ENCODE measurements at regions not wholly inside any gene's neighbourhood (a gene's known extent, or its start where the extent isn't known, plus 50 kb on each side); places are given as distances from the start of the nearest gene placed in this dataset.

GRCh38 chr3:113150250-113150649 is 61.1 kb upstream of the BOC start:
- TF ChIP-seq CTCF (optimal IDR thresholded peaks at IDR 0.05 in 1 of 3, IDR thresholded peaks at IDR 0.05 in 1 of 3, conservative IDR thresholded peaks at IDR 0.05 in 1 of 3; ENCODE audit: extremely low read depth in 1 of 3, insufficient read depth in 2 of 3, low read length in 3 of 3), result no peak
- Histone ChIP-seq H3K9ac (ENCODE audit: control insufficient read depth, extremely low read depth, insufficient read depth, low read length) (no peak overlapping the region), H4K20me1 (ENCODE audit: control insufficient read depth, extremely low read depth, insufficient read depth, low read length) (no peaks in the 10 kb centered on the region), H3K4me2 (ENCODE audit: control insufficient read depth, extremely low read depth, insufficient read depth, low read depth, low read length) (no peak overlapping the region), H2AFZ (ENCODE audit: control insufficient read depth, low read length) (no peak overlapping the region), H3K27me3 (ENCODE audit: control insufficient read depth, extremely low read depth, insufficient read depth, low read length) (no peaks in the 10 kb centered on the region), H3K9me1 (ENCODE audit: control insufficient read depth, extremely low read depth, insufficient read depth, low read length) (no peaks in the 10 kb centered on the region), H3K36me3 (ENCODE audit: control insufficient read depth in 2 of 2, extremely low read depth in 1 of 2, insufficient read depth in 2 of 2, low read length in 2 of 2) (no peaks in the 10 kb centered on the region), H3K4me1 (ENCODE audit: control insufficient read depth, extremely low read depth, insufficient read depth, low read length) (peaks cover 16% of the 10 kb centered on the region), H3K27ac (ENCODE audit: control insufficient read depth, insufficient read depth, low read length) (no peak overlapping the region), H3K9me3 (ENCODE audit: control insufficient read depth, low read depth, low read length) (no peaks in the 10 kb centered on the region), H3K79me2 (ENCODE audit: control insufficient read depth, insufficient read depth, low read length) (no peaks in the 10 kb centered on the region), H3K4me3 (ENCODE audit: control insufficient read depth in 2 of 3, extremely low read depth in 1 of 3, insufficient read depth in 2 of 3, low read depth in 1 of 3, low read length in 3 of 3) (no peak overlapping the region)
- dilution Hi-C loops (cut with MboI; ENCODE audit: extremely low pct_ligation_motif_present, low sequenced_read_pairs), result no loop called here
- DNase-seq (ENCODE audit: low read depth, low spot score), result no peak
- FAIRE-seq, result no peak

DNA sequence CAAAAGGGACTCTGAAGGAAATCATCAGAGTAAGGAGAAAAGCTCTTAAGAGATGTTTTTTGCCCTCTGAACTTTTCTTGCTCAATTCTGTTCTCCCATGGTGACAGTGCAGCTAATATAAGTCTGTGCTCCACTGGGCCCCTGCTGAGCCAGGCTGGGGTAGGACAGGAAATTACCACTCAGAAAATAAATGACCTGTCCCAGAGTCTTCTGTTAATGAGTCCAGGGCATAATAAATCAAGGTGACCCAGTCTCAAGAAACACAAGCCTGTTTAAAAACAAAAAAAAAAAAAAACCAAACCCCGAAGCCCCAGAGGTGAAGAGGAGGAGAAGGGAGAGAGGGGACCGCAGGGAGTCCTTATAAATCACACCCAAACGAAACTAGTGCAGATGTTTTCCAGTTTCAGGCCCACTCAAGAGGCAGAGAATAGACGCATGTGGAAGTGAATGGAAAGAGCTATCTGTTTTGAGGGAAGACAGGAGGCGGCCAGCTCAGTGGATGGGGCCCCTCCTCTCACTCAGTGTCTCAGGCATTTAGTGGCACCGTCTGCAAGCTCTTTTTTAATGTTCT is 59.8 kb upstream of the BOC start:
- DNase-seq (ENCODE audit: low read depth, low spot score) (no peak), FAIRE-seq (no peak)
- Histone ChIP-seq H2AFZ (ENCODE audit: control insufficient read depth, low read length) (no peak overlapping the region), H3K9me1 (ENCODE audit: control insufficient read depth, extremely low read depth, insufficient read depth, low read length) (no peaks in the 10 kb centered on the region), H3K4me2 (ENCODE audit: control insufficient read depth, extremely low read depth, insufficient read depth, low read depth, low read length) (no peak overlapping the region), H4K20me1 (ENCODE audit: control insufficient read depth, extremely low read depth, insufficient read depth, low read length) (no peaks in the 10 kb centered on the region), H3K4me1 (ENCODE audit: control insufficient read depth, extremely low read depth, insufficient read depth, low read length) (peaks cover 16% of the 10 kb centered on the region), H3K27me3 (ENCODE audit: control insufficient read depth, extremely low read depth, insufficient read depth, low read length) (no peaks in the 10 kb centered on the region), H3K4me3 (ENCODE audit: control insufficient read depth in 2 of 3, extremely low read depth in 1 of 3, insufficient read depth in 2 of 3, low read depth in 1 of 3, low read length in 3 of 3) (no peak overlapping the region), H3K9ac (ENCODE audit: control insufficient read depth, extremely low read depth, insufficient read depth, low read length) (no peak overlapping the region), H3K9me3 (ENCODE audit: control insufficient read depth, low read depth, low read length) (no peaks in the 10 kb centered on the region), H3K79me2 (ENCODE audit: control insufficient read depth, insufficient read depth, low read length) (no peaks in the 10 kb centered on the region), H3K27ac (ENCODE audit: control insufficient read depth, insufficient read depth, low read length) (no peak overlapping the region), H3K36me3 (ENCODE audit: control insufficient read depth in 2 of 2, extremely low read depth in 1 of 2, insufficient read depth in 2 of 2, low read length in 2 of 2) (no peaks in the 10 kb centered on the region)
- TF ChIP-seq CTCF (optimal IDR thresholded peaks at IDR 0.05 in 1 of 3, IDR thresholded peaks at IDR 0.05 in 1 of 3, conservative IDR thresholded peaks at IDR 0.05 in 1 of 3; ENCODE audit: extremely low read depth in 1 of 3, insufficient read depth in 2 of 3, low read length in 3 of 3) (no peak), EZH2 (IDR thresholded peaks at IDR 0.05; ENCODE audit: low read length) (no peak)
- dilution Hi-C loops (cut with MboI; ENCODE audit: extremely low pct_ligation_motif_present, low sequenced_read_pairs), result no loop called here
